ENCODE measurements at regions not wholly inside any gene's neighbourhood (a gene's known extent, or its start where the extent isn't known, plus 50 kb on each side); places are given as distances from the start of the nearest gene placed in this dataset.

DNA sequence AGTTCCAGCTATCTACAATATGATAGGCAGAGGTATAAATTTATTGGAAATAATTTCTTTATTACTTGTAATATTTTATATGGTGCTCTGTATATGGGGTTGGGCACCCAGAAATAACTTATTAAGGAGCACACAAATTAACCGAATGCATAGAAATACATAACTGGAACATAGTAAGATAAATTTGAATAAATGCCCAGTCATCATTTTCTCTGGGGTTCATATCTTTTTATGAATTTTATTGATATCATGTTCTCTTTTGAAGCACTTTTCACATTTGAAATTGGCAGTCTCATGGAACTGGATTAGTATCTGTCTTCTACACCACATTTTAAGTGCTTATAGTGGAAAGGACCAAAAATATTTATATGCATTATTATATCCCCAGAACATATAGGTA is 122.0 kb downstream of the PCDH7 start:
- no peaks in the 10 kb centered on the region for H3K27me3 Mint-ChIP-seq
- WGBS (ENCODE audit: insufficient coverage) = no CpG with 5 or more reads among the region's 1 CpG
- no peak for ATAC-seq (replicated peaks in 1 of 4)

DNA sequence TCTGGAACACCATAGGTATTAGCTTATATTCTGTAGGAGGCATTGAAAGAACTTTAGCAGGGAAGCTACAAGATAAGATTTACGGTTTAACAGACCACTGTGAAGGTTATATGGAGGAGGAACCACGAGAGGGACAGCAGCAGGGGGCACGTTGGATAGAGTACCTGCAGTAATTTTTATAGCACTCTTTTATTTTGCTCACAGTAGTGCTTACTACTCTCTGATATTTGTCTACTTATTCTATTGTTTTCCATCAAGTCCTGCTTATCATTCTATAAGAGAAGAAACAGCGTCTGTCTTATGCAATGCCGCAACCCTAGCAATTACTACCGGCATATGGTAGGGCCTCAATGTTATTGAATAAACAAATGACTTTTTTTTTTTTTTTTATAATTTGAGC is 122.5 kb downstream of the PCDH7 start:
- ATAC-seq (replicated peaks in 1 of 4) (no peak), DNase-seq (no peak)
- Mint-ChIP-seq H3K36me3 (no peaks in the 10 kb centered on the region), H3K27ac (no peak overlapping the region), H3K27me3 (no peaks in the 10 kb centered on the region), H3K4me1 (no peaks in the 10 kb centered on the region), H3K9me3 (peaks cover 4 to 8% (median 6%) of the 10 kb centered on the region in 3 donors), H3K4me3 (no peak overlapping the region)
- 60% methylated on average over 1 of the region's 6 CpGs for WGBS (ENCODE audit: insufficient coverage)
- H3K36me3 ChIP-seq (ENCODE audit: control insufficient read depth in 2 of 2, extremely low read depth in 1 of 2, insufficient read depth in 1 of 2, low read length in 1 of 2) = no peaks in the 10 kb centered on the region
- no peak overlapping the region for H3K4me3 ChIP-seq (ENCODE audit: control insufficient read depth in 1 of 2, extremely low read depth in 1 of 2, low read length in 1 of 2)
- H3K27ac ChIP-seq (ENCODE audit: low read length) = no peak overlapping the region
- no peaks in the 10 kb centered on the region for H3K27me3 ChIP-seq (replicated peaks in 1 of 2; ENCODE audit: control insufficient read depth in 2 of 2, extremely low read depth in 1 of 2, insufficient read depth in 2 of 2, low read length in 1 of 2)
- POLR2A ChIA-PET = no interaction called here
- H3K4me1 ChIP-seq (ENCODE audit: control insufficient read depth in 1 of 2, extremely low read depth in 1 of 2, insufficient read depth in 2 of 2, low read length in 2 of 2) = no peaks in the 10 kb centered on the region
- H3K9me3 ChIP-seq = no peaks in the 10 kb centered on the region
- CTCF ChIA-PET = no interaction called here

More for the DNA sequence above, 122.0 kb downstream of the PCDH7 start:
- H3K36me3 ChIP-seq (ENCODE audit: control insufficient read depth in 2 of 2, extremely low read depth in 1 of 2, insufficient read depth in 1 of 2, low read length in 1 of 2) = no peaks in the 10 kb centered on the region
- POLR2A ChIA-PET = no interaction called here
- no peaks in the 10 kb centered on the region for H3K9me3 ChIP-seq
- peaks cover 5 to 8% (median 6%) of the 10 kb centered on the region in 3 donors for H3K9me3 Mint-ChIP-seq
- H3K4me1 ChIP-seq (ENCODE audit: control insufficient read depth in 1 of 2, extremely low read depth in 1 of 2, insufficient read depth in 2 of 2, low read length in 2 of 2) = no peaks in the 10 kb centered on the region
- no peaks in the 10 kb centered on the region for H3K36me3 Mint-ChIP-seq
- H3K27ac ChIP-seq (ENCODE audit: low read length) = no peak overlapping the region
- no peaks in the 10 kb centered on the region for H3K27me3 ChIP-seq (replicated peaks in 1 of 2; ENCODE audit: control insufficient read depth in 2 of 2, extremely low read depth in 1 of 2, insufficient read depth in 2 of 2, low read length in 1 of 2)
- H3K27ac Mint-ChIP-seq = no peak overlapping the region
- H3K4me3 ChIP-seq (ENCODE audit: control insufficient read depth in 1 of 2, extremely low read depth in 1 of 2, low read length in 1 of 2) = no peak overlapping the region
- CTCF ChIA-PET = no interaction called here
- no peak overlapping the region for H3K4me3 Mint-ChIP-seq
- no peaks in the 10 kb centered on the region for H3K4me1 Mint-ChIP-seq
- no peak for DNase-seq

DNA sequence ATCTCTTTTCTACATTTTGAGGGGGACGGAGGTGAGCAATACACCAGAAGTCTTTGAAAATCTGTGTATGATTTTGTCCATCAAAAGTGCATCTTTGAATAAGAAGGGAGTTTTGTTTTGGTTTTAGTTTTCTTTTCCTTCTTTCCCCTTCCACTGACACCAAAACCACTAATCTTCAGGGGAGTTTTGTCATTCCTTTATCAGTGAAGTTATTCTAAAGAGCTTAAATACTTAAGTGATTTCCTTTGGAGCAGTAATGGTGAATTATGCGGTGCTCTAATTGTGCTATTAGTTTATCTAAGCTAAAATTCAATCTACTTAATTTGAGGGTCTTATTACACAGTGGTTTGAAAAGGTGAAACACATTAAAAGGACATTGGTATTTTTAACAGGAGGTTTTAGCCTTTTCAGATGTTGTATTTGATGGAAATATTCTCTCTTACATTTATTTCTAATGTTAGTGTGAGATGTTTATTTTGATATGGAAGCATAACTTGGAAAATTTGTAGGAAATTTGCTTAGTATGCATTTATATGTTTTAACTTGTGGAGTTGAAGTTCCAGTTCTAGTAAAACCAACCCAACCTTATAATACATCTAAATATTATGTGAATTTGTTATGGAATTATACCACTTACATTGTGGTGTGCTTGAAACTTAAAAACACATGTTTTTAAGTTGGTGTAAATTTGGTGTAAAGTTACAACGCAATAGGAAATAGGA is 124.9 kb downstream of the PCDH7 start:
- no peak overlapping the region for H3K27ac ChIP-seq (ENCODE audit: low read length)
- Mint-ChIP-seq H3K27me3 (no peaks in the 10 kb centered on the region), H3K27ac (no peak overlapping the region), H3K4me1 (no peaks in the 10 kb centered on the region), H3K4me3 (no peak overlapping the region), H3K9me3 (peaks cover 0 to 13% (median 11%) of the 10 kb centered on the region in 3 donors), H3K36me3 (no peaks in the 10 kb centered on the region)
- no peak for DNase-seq
- ATAC-seq (replicated peaks in 1 of 4) = no peak
- no CpG with 5 or more reads among the region's 3 CpGs for WGBS (ENCODE audit: insufficient coverage)
- H3K4me3 ChIP-seq (ENCODE audit: control insufficient read depth in 1 of 2, extremely low read depth in 1 of 2, low read length in 1 of 2) = no peak overlapping the region
- H3K36me3 ChIP-seq (ENCODE audit: control insufficient read depth in 2 of 2, extremely low read depth in 1 of 2, insufficient read depth in 1 of 2, low read length in 1 of 2) = no peaks in the 10 kb centered on the region
- POLR2A ChIA-PET = no interaction called here
- no peaks in the 10 kb centered on the region for H3K9me3 ChIP-seq
- CTCF ChIA-PET = no interaction called here
- no peaks in the 10 kb centered on the region for H3K27me3 ChIP-seq (replicated peaks in 1 of 2; ENCODE audit: control insufficient read depth in 2 of 2, extremely low read depth in 1 of 2, insufficient read depth in 2 of 2, low read length in 1 of 2)
- H3K4me1 ChIP-seq (ENCODE audit: control insufficient read depth in 1 of 2, extremely low read depth in 1 of 2, insufficient read depth in 2 of 2, low read length in 2 of 2) = no peaks in the 10 kb centered on the region

DNA sequence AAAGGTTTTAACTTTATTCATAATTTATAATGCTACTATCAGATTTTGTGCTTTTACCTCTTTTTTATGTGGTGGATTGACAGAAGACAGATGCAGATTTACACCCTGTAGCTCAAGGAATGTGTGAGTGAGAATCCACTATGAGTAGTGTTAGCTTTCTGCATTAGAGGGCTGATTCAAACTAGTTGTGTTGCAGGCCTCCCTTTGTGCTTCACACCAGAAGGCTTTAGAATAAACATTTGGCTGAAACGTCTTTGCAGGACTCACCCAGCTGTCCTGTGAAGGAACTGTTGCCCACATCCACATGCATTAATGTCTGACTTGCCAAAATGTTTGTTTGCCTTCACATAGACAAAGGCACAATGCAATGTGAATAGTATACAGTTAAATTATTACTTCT is 127.0 kb downstream of the PCDH7 start:
- Mint-ChIP-seq H3K4me3 (no peak overlapping the region), H3K27me3 (no peaks in the 10 kb centered on the region), H3K4me1 (no peaks in the 10 kb centered on the region), H3K9me3 (peaks cover 5 to 13% (median 8%) of the 10 kb centered on the region in 3 donors), H3K36me3 (no peaks in the 10 kb centered on the region), H3K27ac (no peak overlapping the region)
- Histone ChIP-seq H3K27me3 (replicated peaks in 1 of 2; ENCODE audit: control insufficient read depth in 2 of 2, extremely low read depth in 1 of 2, insufficient read depth in 2 of 2, low read length in 1 of 2) (no peaks in the 10 kb centered on the region), H3K27ac (ENCODE audit: low read length) (no peak overlapping the region), H3K4me1 (ENCODE audit: control insufficient read depth in 1 of 2, extremely low read depth in 1 of 2, insufficient read depth in 2 of 2, low read length in 2 of 2) (no peaks in the 10 kb centered on the region), H3K4me3 (ENCODE audit: control insufficient read depth in 1 of 2, extremely low read depth in 1 of 2, low read length in 1 of 2) (no peak overlapping the region), H3K9me3 (no peaks in the 10 kb centered on the region), H3K36me3 (ENCODE audit: control insufficient read depth in 2 of 2, extremely low read depth in 1 of 2, insufficient read depth in 1 of 2, low read length in 1 of 2) (no peaks in the 10 kb centered on the region)
- DNase-seq = no peak
- CTCF ChIA-PET = interaction anchor here in 1 of 2 donors (0.6 kb wide), 1 partner anchor 481 kb away, joined by 3 read pairs; no protein-coding TSS in a partner anchor
- ATAC-seq (replicated peaks in 1 of 4) = no peak
- 60% methylated on average over 1 of the region's 1 CpG for WGBS (ENCODE audit: insufficient coverage)
- POLR2A ChIA-PET = no interaction called here

DNA sequence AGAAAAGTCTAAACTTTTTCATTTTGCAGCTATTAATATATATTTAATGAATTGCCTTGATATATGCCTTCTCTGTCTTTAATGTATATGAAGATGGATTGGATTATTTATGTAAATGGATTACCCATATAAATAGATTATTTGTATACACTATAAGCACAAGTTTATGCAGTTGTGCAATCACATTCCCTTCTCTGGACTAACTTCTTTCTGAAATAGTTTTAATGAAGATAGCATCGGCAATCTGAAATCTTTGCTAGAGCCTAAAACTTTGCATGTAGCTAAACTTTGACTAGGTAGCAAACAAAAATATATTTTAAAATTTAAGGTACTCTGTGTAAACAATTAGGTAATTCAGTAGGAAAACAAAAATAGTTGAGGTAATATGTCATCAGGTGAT is 127.8 kb downstream of the PCDH7 start:
- Mint-ChIP-seq H3K36me3 (no peaks in the 10 kb centered on the region), H3K9me3 (peaks cover 3 to 13% (median 8%) of the 10 kb centered on the region in 3 donors), H3K27me3 (no peaks in the 10 kb centered on the region), H3K27ac (no peak overlapping the region), H3K4me3 (no peak overlapping the region), H3K4me1 (no peaks in the 10 kb centered on the region)
- Histone ChIP-seq H3K9me3 (no peaks in the 10 kb centered on the region), H3K27me3 (replicated peaks in 1 of 2; ENCODE audit: control insufficient read depth in 2 of 2, extremely low read depth in 1 of 2, insufficient read depth in 2 of 2, low read length in 1 of 2) (no peaks in the 10 kb centered on the region), H3K4me3 (ENCODE audit: control insufficient read depth in 1 of 2, extremely low read depth in 1 of 2, low read length in 1 of 2) (no peak overlapping the region), H3K36me3 (ENCODE audit: control insufficient read depth in 2 of 2, extremely low read depth in 1 of 2, insufficient read depth in 1 of 2, low read length in 1 of 2) (no peaks in the 10 kb centered on the region), H3K4me1 (ENCODE audit: control insufficient read depth in 1 of 2, extremely low read depth in 1 of 2, insufficient read depth in 2 of 2, low read length in 2 of 2) (no peaks in the 10 kb centered on the region), H3K27ac (ENCODE audit: low read length) (no peak overlapping the region)
- no CpG with 5 or more reads among the region's 1 CpG for WGBS (ENCODE audit: insufficient coverage)
- POLR2A ChIA-PET = no interaction called here
- CTCF ChIA-PET = no interaction called here
- ATAC-seq (replicated peaks in 1 of 4) = no peak
- no peak for DNase-seq

DNA sequence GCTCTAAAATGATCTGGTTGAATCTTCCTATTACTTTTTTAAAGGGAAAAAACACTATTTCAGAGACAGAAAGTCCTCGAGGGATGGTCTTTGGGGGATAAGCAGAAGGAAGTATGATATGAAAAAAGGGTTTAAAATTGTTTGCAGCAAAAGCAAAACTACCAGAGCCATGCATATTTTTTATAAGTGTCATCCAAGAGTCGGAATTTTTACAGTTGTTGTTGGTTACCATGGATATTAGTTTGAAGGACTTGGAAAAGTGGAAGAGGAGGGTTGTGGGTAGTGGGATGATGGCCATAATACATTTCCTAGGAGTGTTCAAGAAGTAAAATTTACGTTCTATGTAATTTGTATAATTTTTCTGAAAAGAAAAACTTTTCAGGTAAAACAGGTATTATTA is 134.4 kb downstream of the PCDH7 start:
- DNase-seq (no peak), ATAC-seq (replicated peaks in 1 of 4) (no peak)
- ChIA-PET POLR2A (no interaction called here), CTCF (no interaction called here)
- 80% methylated on average over 1 of the region's 3 CpGs for WGBS (ENCODE audit: insufficient coverage)
- Mint-ChIP-seq H3K4me3 (no peak overlapping the region), H3K4me1 (no peaks in the 10 kb centered on the region), H3K36me3 (no peaks in the 10 kb centered on the region), H3K27ac (no peak overlapping the region), H3K27me3 (no peaks in the 10 kb centered on the region), H3K9me3 (peaks cover 8 to 22% (median 9%) of the 10 kb centered on the region in 3 donors)
- Histone ChIP-seq H3K4me1 (ENCODE audit: control insufficient read depth in 1 of 2, extremely low read depth in 1 of 2, insufficient read depth in 2 of 2, low read length in 2 of 2) (no peaks in the 10 kb centered on the region), H3K36me3 (ENCODE audit: control insufficient read depth in 2 of 2, extremely low read depth in 1 of 2, insufficient read depth in 1 of 2, low read length in 1 of 2) (no peaks in the 10 kb centered on the region), H3K9me3 (no peaks in the 10 kb centered on the region), H3K27me3 (replicated peaks in 1 of 2; ENCODE audit: control insufficient read depth in 2 of 2, extremely low read depth in 1 of 2, insufficient read depth in 2 of 2, low read length in 1 of 2) (no peaks in the 10 kb centered on the region), H3K27ac (ENCODE audit: low read length) (no peak overlapping the region), H3K4me3 (ENCODE audit: control insufficient read depth in 1 of 2, extremely low read depth in 1 of 2, low read length in 1 of 2) (no peak overlapping the region)

DNA sequence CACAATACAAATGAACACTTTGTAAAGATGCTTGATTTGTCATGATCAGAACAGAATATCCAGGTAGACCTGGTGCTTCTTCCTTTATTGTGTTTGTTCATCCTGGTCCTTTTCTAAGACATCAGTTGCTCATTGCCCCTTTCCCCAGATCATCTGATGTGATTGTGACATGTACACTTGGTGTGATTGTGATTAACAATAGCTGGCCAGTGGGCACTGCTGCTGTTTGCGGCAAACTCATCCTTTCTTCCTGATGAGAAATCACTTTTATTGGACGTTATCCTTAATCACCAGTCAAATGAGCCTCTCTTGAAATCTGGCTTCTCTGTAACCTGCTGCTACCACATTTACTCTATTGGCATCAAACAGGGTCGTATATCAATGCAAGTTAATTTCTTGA is 135.1 kb downstream of the PCDH7 start:
- Mint-ChIP-seq H3K36me3 (no peaks in the 10 kb centered on the region), H3K27me3 (no peaks in the 10 kb centered on the region), H3K4me3 (no peak overlapping the region), H3K27ac (no peak overlapping the region), H3K9me3 (peaks cover 5 to 22% (median 7%) of the 10 kb centered on the region in 3 donors), H3K4me1 (no peaks in the 10 kb centered on the region)
- no peak for ATAC-seq (replicated peaks in 1 of 4)
- POLR2A ChIA-PET = no interaction called here
- no CpG with 5 or more reads among the region's 3 CpGs for WGBS (ENCODE audit: insufficient coverage)
- H3K4me1 ChIP-seq (ENCODE audit: control insufficient read depth in 1 of 2, extremely low read depth in 1 of 2, insufficient read depth in 2 of 2, low read length in 2 of 2) = no peaks in the 10 kb centered on the region
- CTCF ChIA-PET = no interaction called here
- no peak overlapping the region for H3K27ac ChIP-seq (ENCODE audit: low read length)
- no peaks in the 10 kb centered on the region for H3K36me3 ChIP-seq (ENCODE audit: control insufficient read depth in 2 of 2, extremely low read depth in 1 of 2, insufficient read depth in 1 of 2, low read length in 1 of 2)
- H3K9me3 ChIP-seq = no peaks in the 10 kb centered on the region
- no peaks in the 10 kb centered on the region for H3K27me3 ChIP-seq (replicated peaks in 1 of 2; ENCODE audit: control insufficient read depth in 2 of 2, extremely low read depth in 1 of 2, insufficient read depth in 2 of 2, low read length in 1 of 2)
- no peak for DNase-seq
- H3K4me3 ChIP-seq (ENCODE audit: control insufficient read depth in 1 of 2, extremely low read depth in 1 of 2, low read length in 1 of 2) = no peak overlapping the region
